Ureter (tissue), 1 donor: ENCODE measurements at regions not wholly inside any gene's neighbourhood (a gene's known extent, or its start where the extent isn't known, plus 50 kb on each side); places are given as distances from the start of the nearest gene placed in this dataset.

Source experiments
- DNase-seq: peaks from one replicate; pipeline ENCODE4 v3.0.0-alpha.2; 2020; ENCODE audit warnings: low spot score
- donor health status: DM: yes; HTN: yes; CAD: no.

DNA sequence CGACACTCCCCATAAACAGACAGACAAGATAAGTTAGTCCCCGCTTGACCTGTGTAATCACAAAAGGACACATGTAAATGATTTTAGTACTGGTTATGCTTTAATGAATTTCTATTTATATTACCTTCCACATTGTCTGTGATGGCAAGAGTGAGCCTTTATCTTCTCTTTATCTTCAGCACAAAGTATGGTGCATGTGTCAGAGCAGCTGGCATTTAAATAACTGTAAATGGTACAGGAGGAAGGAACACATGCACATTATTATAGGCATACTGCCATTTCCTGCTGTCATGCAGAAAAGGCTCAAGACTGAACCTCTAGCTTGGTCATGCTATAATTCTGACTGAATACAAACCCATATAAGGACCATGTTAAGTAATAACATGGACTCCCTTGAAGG is 1342.7 kb upstream of the TENM4 start:
- DNase-seq = no peak

GRCh38 chr11:80782135-80782885 is 1341.5 kb upstream of the TENM4 start:
- DNase-seq = no peak

GRCh38 chr11:80779905-80780605 is 1339.2 kb upstream of the TENM4 start:
- DNase-seq = no peak

DNA sequence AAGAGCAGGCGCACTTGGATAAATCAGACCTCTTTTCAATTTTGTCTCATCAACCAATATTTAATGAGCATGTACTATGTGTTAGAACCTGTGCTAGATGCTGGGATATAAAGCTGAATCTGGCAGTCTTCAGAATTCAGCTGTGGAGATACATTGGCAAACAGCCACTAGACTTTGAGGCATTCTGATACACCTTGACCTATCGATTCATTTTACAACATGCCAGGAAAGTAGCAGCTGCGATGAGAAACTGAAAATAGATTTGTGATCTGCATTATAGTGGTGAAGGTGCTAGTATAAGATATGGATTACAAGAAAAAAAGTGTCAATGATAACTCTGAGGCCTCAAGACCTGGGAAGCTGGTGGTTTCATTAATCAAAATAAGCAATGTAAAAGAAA is 1338.1 kb upstream of the TENM4 start:
- no peak for DNase-seq

- no peak for DNase-seq
These were observed 1337.6 kb upstream of the TENM4 start for GRCh38 chr11:80778432-80778831.

DNA sequence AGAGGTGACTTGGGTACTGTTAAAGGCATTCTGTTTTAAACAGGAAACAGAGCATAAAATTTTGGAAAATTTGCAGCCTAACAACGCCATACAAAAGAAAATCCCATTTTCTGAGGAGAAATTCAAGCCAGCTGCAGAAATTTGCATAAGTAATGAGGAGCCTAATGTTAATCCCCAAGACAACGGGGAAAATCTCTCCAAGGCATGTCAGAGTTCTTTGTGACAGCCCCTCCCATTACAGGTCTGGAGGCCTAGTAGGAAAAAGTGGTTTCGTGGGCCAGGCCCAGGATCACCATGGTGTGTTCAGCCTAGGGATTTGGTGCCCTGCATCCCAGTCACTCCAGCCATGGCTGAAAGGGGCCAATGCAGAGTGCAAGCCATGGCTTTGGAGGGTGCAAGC is 1333.1 kb upstream of the TENM4 start:
- no peak for DNase-seq

DNA sequence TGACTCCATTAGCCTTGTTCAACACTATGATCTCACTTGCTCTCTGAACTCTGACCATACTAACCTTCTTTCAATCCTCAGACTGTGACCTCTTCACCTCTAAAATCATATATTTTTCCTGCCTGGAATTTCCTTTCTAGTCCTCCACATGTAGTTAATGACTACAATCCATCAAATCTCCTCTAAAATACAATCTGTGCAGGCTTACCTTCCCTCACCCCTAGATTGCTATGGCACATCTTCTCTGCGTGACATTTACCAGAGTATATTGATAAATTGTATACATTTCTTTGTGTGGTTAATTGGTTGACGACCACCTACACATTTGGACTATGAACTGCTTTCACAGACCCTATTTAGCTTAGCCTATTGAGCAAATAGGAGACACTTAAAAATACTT is 1330.2 kb upstream of the TENM4 start:
- DNase-seq = no peak

GRCh38 chr11:80758787-80759186 is 1318.0 kb upstream of the TENM4 start:
- DNase-seq = no peak

GRCh38 chr11:80748207-80748925 is 1307.5 kb upstream of the TENM4 start:
- DNase-seq = no peak

DNA sequence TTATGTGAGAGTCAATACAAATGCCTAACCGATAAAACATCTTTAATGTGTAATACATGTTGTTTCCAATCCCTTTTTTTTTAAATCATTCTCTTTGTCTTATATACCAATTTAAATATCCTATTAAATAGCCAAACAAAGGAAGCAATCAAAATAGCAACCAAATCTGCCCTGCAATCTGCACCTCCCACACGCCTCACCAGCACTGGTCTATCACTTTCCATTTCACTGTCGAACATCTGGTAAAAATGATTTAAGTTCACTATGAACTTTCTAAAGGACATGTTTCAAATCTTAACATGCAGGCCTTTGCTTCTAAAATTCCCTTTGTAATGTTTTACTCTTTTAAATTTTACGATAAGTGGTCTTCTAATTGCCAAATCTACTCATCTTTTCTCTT is 1305.5 kb upstream of the TENM4 start:
- no peak for DNase-seq

DNA sequence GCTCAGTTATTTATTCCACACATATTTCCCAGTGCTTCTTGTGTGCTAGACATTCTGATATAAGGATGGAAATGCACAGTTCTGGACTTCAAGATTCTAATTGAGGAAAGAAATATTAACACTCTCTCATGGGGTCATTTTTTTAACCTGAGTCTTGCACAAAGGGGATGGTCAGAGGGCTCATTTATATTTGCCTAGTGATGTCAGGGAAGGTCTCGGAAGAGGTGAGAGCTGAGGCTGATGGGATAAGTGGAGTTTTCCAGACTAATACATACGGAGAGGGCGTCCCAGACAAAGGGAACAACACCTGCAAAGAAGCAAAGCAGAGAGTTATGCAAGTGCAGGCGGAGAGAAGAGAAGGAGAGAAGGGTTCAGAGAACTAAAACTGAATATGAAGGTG is 1304.6 kb upstream of the TENM4 start:
- no peak for DNase-seq

GRCh38 chr11:80733790-80734189 is 1293.0 kb upstream of the TENM4 start:
- DNase-seq = no peak

DNA sequence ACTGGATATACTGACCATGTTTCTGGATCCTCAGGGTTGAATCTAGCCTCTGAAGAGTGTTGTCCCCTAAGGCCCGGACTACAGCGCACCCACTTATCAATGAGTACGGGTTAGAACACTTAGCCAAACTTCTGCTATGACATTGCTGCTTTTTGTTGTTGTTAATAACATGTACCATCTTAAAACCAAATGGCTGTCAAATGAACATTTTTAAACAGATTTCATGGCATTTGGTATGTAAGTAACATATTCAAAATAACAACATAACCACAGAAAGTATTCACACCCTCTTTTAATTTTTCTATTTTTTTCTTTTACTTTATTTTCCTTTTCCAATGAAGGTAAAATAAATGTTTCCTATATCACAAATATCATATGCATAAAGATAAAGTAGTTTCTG is 1292.5 kb upstream of the TENM4 start:
- DNase-seq = no peak

DNA sequence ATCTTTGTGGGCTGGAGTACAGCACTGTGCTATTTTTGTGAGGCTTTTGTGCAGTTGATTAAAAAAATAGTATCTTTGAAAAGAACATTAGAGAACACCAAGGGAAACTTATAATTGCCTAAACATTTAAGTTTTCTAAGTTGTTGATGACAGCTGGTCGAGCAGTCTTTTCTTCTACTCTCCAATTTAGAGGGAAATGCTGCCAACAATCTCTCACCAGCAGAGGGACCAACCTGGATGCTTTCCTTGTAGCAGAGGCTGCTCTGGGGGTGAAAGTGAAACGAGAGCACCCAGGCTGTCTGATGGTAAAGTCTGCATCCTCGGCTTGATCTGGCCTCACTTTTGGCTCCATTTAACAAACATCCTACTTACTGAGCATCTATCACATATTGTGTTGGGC is 1286.5 kb upstream of the TENM4 start:
- DNase-seq = no peak

- no peak for DNase-seq
These were observed 1285.4 kb upstream of the TENM4 start for GRCh38 chr11:80726236-80726635.

DNA sequence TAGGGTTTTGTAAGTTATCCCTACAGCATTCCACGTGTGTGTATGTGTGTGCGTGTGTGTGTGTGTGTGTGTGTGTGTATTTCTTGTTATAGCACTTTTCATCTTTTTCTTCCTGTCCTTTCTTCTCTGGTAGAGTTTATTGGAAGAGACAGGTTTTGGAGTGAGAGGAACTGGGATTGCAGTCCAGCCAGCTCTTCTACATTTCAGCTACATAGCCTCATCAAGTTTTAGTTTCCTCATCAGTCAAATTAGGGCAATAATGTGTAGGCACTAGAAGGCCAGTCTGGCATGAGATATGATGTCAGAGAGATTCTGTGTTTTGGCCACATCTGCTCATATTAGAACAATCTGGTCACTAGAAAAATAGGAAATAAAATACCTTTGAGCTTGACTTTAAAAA is 1283.5 kb upstream of the TENM4 start:
- no peak for DNase-seq

DNA sequence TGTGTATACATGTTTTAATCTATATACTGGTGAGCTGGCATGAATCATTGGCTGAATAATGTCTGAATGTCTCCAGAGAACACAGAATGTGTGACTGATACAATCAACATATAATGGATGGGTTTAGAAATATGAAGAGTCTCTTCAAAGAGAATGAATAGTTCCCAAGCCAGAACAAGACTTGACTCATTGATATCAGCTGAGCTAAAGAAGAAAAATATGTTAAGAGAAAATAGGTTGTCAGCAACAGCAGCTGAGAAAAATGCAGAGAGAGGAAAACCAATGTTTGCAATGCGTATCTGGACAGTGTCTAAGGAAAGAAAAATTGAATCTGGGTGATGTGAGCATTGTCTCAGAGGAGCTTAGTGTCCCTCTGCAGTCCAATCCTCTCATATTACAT is 1281.8 kb upstream of the TENM4 start:
- no peak for DNase-seq

DNA sequence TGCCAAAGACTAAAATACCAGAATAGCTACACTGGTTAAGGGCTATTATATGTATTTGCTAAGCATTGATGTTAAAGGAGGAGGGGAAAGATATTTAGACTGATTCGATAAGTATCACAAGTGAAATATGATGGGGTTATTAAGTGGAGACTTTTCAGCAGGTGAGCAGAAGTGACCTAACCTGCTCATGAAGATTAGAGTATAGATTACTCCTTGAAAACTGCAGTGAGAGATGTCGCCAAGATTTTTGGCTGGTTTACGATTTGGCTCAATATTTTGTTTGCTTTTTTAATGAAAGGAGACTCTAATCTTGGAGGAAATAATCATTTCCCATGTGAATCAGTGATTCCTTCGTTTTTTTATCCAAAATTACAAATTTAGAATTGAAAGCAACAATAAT is 1279.5 kb upstream of the TENM4 start:
- no peak for DNase-seq

DNA sequence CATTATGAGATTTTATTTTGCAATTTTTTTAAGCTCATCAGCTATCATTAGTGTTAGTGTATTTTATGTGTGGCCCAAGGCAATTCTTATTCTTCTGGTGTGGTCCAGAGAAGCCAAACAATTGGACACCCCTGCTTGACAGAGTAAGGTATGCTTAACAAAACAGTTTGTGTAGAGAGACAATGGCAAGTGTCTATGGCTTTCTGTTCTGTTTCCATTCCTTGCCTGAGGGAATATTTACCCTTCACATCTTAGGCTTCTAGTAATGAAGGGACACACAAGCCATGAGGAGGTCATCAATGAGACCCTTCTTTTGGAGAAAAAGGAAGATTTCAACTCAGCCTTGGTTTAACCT is 1278.4 kb upstream of the TENM4 start:
- DNase-seq = no peak

DNA sequence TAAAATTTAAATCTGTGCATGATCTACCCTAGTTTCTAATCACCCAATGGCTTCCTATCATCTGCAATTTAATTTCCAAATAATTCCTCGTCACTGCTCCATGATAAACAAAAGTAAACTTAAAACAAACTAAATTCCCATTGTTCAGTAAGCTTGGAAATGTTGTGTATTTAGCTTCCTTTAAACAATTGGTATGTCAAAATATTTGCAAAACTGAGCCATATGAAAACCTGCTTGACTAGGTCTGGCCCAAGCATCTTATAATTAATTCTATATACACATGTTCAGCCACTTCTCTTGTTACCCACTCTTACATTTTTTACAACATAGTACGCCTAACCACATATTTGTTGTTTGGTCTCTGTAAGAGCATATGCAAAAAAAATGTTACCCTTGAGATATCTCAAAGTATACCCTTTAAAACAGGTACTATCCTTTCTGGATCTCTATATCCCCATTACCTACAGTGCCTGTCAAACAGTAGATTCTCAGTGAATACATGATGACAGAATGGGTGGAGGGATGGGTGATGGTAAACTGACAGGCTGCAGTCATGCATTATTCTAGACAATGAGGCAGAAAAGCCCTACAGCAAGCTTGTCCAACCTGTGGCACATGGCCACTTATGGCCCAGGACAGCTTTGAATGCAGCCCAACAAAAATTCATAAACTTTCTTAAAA is 1277.9 kb upstream of the TENM4 start:
- no peak for DNase-seq

DNA sequence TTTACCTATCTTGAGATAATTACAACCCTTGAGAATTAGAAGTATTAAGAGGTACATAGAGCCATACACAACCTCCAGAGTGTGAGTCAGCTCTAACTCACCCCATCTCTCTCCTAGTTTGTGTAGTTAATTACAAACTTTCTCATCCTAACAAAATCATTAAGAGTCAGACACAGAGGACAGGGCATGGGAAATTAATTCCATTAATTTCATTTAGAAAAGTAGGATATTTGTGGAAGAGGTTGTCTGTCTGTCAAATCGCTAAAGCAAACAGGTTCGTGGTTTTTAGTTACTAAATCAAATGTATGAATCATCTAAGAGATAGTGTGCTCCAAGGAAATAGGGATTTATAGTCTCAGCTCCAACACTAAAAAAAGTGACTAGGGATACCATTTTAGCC is 1261.4 kb upstream of the TENM4 start:
- DNase-seq = no peak

DNA sequence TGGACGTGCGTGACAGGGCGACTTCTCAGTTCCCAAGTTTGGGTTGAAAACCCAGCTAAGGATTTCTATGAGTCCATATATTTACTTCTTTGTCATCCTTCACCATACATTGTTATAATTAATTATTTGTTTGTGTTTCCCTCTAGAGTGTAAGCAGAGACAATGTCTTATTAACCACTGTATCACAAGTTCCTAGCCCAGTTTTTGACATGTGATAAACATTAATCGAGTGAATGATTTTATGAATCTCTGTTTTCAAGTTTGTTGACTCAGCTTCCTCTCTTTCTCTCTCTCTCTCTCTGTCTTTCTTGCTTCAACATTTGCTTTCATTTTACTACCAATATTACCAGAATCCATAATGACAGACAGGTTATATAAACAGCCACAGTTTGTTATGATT is 1259.6 kb upstream of the TENM4 start:
- no peak for DNase-seq
